Suppressor macrophage treated with lipopolysaccharide for 1 hour (primary cell): ENCODE measurements at regions not wholly inside any gene's neighbourhood (a gene's known extent, or its start where the extent isn't known, plus 50 kb on each side); places are given as distances from the start of the nearest gene placed in this dataset.
A peak's percentile ranks its signal among the peaks of the same experiment; 100 is the strongest.
"Not testable (repeated sequence)": the region's sequence is repeated elsewhere in the genome, so short reads cannot be mapped to it uniquely, and the experiment has no call there.

Experiments used
- DNase-seq, 3 donors: peaks; one replicate each; pipeline ENCODE4 v3.0.0-alpha.2; 2020 to 2022

GRCh38 chr1:120357046-120357445 is 57.8 kb upstream of the NBPF8 start:
- peak; percentile 47 to 70 (median 64) for DNase-seq

GRCh38 chr1:120356170-120356569 is 58.7 kb upstream of the NBPF8 start:
- peak in 2 of 3 donors; percentile 0 to 4 for DNase-seq

- peak; percentile 65 to 73 (median 66) for DNase-seq
Observed at GRCh38 chr1:120354618-120355184, 60.1 kb upstream of the NBPF8 start.

- peak in 1 of 3 donors; percentile 17 for DNase-seq
Observed at GRCh38 chr1:120342231-120343073, 72.4 kb upstream of the NBPF8 start.

- DNase-seq: peak in 2 of 3 donors; percentile 9 to 26
Observed at GRCh38 chr1:120341756-120342155, 73.1 kb upstream of the NBPF8 start.

GRCh38 chr1:120340838-120341751 is 73.7 kb upstream of the NBPF8 start:
- not testable (repeated sequence) for DNase-seq

- DNase-seq: not testable (repeated sequence)
Observed at GRCh38 chr1:120315738-120316137, 99.1 kb upstream of the NBPF8 start.

GRCh38 chr1:120311930-120312329 is 102.9 kb upstream of the NBPF8 start:
- not testable (repeated sequence) for DNase-seq

- not testable (repeated sequence) for DNase-seq
Observed at GRCh38 chr1:120308940-120309578, 105.8 kb upstream of the NBPF8 start.

- DNase-seq: not testable (repeated sequence)
Observed at GRCh38 chr1:120305046-120305445, 109.8 kb upstream of the NBPF8 start.

GRCh38 chr1:120304341-120304740 is 110.5 kb upstream of the NBPF8 start:
- not testable (repeated sequence) for DNase-seq

- not testable (repeated sequence) for DNase-seq
Observed at GRCh38 chr1:120299433-120300057, 115.3 kb upstream of the NBPF8 start.

- DNase-seq: not testable (repeated sequence)
Observed at GRCh38 chr1:120298487-120298886, 116.3 kb upstream of the NBPF8 start.

- DNase-seq: not testable (repeated sequence)
Observed at GRCh38 chr1:120297345-120297953, 117.4 kb upstream of the NBPF8 start.

GRCh38 chr1:120290105-120290504 is 113.8 kb upstream of the SEC22B start:
- DNase-seq: not testable (repeated sequence)

GRCh38 chr1:120289601-120290074 is 113.3 kb upstream of the SEC22B start:
- not testable (repeated sequence) for DNase-seq

GRCh38 chr1:120288814-120289600 is 112.7 kb upstream of the SEC22B start:
- not testable (repeated sequence) for DNase-seq

- not testable (repeated sequence) for DNase-seq
Observed at GRCh38 chr1:120288167-120288566, 111.8 kb upstream of the SEC22B start.

GRCh38 chr1:120282744-120283464 is 106.6 kb upstream of the SEC22B start:
- DNase-seq: not testable (repeated sequence)

- not testable (repeated sequence) for DNase-seq
Observed at GRCh38 chr1:120278259-120278610, 101.9 kb upstream of the SEC22B start.
